ENCODE measurements at regions not wholly inside any gene's neighbourhood (a gene's known extent, or its start where the extent isn't known, plus 50 kb on each side); places are given as distances from the start of the nearest gene placed in this dataset.

- Histone ChIP-seq H3K4me1 (replicated peaks in 1 of 2; ENCODE audit: control insufficient read depth in 2 of 2, insufficient read depth in 2 of 2, low read length in 2 of 2) (no peaks in the 10 kb centered on the region), H3K4me2 (ENCODE audit: insufficient read depth, low read length) (no peak overlapping the region), H4K20me1 (replicated peaks; ENCODE audit: control insufficient read depth, insufficient read depth, low read length) (no peaks in the 10 kb centered on the region), H3K27ac (ENCODE audit: extremely low read depth, low read depth, low read length) (no peak overlapping the region), H2AFZ (ENCODE audit: low read depth, low read length) (no peak overlapping the region), H3K36me3 (ENCODE audit: control insufficient read depth, insufficient read depth, low read length) (no peaks in the 10 kb centered on the region), H3K79me2 (ENCODE audit: control insufficient read depth, insufficient read depth, low read length) (no peaks in the 10 kb centered on the region), H3K9ac (ENCODE audit: insufficient read depth in 1 of 2, low read depth in 2 of 2, low read length in 2 of 2) (no peak overlapping the region), H3K4me3 (no peak overlapping the region), H3K9me1 (ENCODE audit: control insufficient read depth, insufficient read depth, low read length) (no peaks in the 10 kb centered on the region), H3K27me3 (ENCODE audit: control insufficient read depth in 2 of 2, insufficient read depth in 2 of 2, low read length in 2 of 2) (peaks cover 9 to 23% of the 10 kb centered on the region in 2 experiments; a peak in 3 of 5 replicates), H3K9me3 (replicated peaks; ENCODE audit: control insufficient read depth, insufficient read depth, low read depth, low read length) (no peaks in the 10 kb centered on the region)
- 1% methylated on average over 6 of the region's 15 CpGs for WGBS (ENCODE audit: insufficient coverage, low coverage, missing lambda C conversion rate)
- no TSS peak for BruUV-seq (replicated peaks)
- in situ Hi-C loops (cut with MboI) = no loop called here
- no peak for ATAC-seq
- intact Hi-C loops (cut with micrococcal nuclease) = no loop called here
- no peak for FAIRE-seq
- DNase-seq (ENCODE audit: extremely low read depth in 1 of 4, low spot score in 3 of 4) = no peak
- ChIA-PET POLR2A (no interaction called here), CTCF (ENCODE audit: low intra/inter-chr PET ratio) (no interaction called here)
- TF ChIP-seq VEZF1 (CRISPR knock-in tag; IDR thresholded peaks at IDR 0.05) (no peak), U2AF2 (optimal IDR thresholded peaks at IDR 0.05; ENCODE audit: low read depth, low read length) (no peak), FOXM1 (IDR thresholded peaks at IDR 0.05; ENCODE audit: low read depth) (no peak), FOXM1 (CRISPR knock-in tag; IDR thresholded peaks at IDR 0.05; ENCODE audit: low read depth) (no peak), TSHZ1 (CRISPR knock-in tag; IDR thresholded peaks at IDR 0.05) (no peak), ZNF280B (CRISPR knock-in tag; IDR thresholded peaks at IDR 0.05) (no peak), GTF3C2 (IDR thresholded peaks at IDR 0.05; ENCODE audit: borderline replicate concordance, extremely low read depth, insufficient read length) (no peak), ZBTB33 (CRISPR knock-in tag; IDR thresholded peaks at IDR 0.05) (no peak), POLR2AphosphoS5 (IDR thresholded peaks at IDR 0.05; ENCODE audit: control insufficient read depth, insufficient read depth, low read depth, low read length) (no peak)
Observed at GRCh38 chr11:119823077-119823476, 94.1 kb upstream of the NECTIN1 start.

All from K562 (cell line).